ENCODE measurements at regions not wholly inside any gene's neighbourhood (a gene's known extent, or its start where the extent isn't known, plus 50 kb on each side); places are given as distances from the start of the nearest gene placed in this dataset.

DNA sequence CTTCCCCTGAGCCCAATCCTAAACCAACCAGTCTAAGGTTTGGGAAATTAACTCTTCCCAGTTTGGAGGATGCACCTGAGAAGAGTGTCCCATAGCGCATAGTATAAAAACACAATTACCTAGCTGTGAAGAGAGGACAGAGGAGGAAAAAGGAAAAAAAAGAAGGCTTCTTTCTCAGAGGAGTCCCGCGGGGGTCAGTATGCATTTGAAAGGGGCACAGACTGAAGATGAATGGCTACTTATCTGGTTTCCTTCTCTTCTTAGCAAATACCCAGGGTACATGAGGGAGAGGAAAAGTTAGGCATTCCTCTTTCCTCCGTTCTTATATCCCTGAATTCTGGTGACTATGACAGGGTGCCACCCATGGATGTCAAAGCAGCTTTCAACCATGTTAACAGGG lies 96.9 kb downstream of the TMEM47 start:
- Histone ChIP-seq H3K4me1 (replicated peaks) (no peaks in the 10 kb centered on the region), H3K4me3 (no peak overlapping the region), H3K36me3 (no peaks in the 10 kb centered on the region), H3K27ac (no peak overlapping the region), H3K9me3 (no peaks in the 10 kb centered on the region), H3K27me3 (replicated peaks; ENCODE audit: insufficient read depth) (no peaks in the 10 kb centered on the region)
- WGBS: 70% methylated on average over 4 of the region's 4 CpGs
- no peak for DNase-seq (ENCODE audit: low spot score)
- TF ChIP-seq, protein P1, sequence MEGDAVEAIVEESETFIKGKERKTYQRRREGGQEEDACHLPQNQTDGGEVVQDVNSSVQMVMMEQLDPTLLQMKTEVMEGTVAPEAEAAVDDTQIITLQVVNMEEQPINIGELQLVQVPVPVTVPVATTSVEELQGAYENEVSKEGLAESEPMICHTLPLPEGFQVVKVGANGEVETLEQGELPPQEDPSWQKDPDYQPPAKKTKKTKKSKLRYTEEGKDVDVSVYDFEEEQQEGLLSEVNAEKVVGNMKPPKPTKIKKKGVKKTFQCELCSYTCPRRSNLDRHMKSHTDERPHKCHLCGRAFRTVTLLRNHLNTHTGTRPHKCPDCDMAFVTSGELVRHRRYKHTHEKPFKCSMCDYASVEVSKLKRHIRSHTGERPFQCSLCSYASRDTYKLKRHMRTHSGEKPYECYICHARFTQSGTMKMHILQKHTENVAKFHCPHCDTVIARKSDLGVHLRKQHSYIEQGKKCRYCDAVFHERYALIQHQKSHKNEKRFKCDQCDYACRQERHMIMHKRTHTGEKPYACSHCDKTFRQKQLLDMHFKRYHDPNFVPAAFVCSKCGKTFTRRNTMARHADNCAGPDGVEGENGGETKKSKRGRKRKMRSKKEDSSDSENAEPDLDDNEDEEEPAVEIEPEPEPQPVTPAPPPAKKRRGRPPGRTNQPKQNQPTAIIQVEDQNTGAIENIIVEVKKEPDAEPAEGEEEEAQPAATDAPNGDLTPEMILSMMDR (IDR thresholded peaks at IDR 0.05): no peak
- TF ChIP-seq POLR2A (IDR thresholded peaks at IDR 0.05): no peak
- no peak for TF ChIP-seq POLR2AphosphoS5 (IDR thresholded peaks at IDR 0.05)
- intact Hi-C loops (cut with DNase I): no loop called here

DNA sequence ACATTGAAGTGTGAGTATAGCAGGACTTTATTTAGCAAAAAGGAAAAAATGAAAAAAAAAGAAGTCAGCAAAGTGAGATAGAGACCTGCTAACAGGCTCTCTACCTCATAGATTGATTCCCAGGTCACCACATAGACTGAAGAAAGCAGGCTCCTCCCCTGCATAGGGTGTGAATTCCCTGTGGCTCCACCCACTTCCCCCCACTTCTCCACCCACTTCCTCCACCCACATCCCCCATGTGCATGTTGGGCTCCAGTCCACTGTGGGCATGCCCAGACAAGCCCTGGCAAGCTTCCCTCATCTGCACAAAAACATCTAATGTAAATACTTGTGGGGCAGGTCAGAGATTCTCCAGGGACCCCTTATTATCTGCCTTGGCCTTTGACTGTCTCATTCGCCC lies 97.8 kb downstream of the TMEM47 start:
- H3K4me1 ChIP-seq (replicated peaks): no peaks in the 10 kb centered on the region
- 50% methylated on average over 1 of the region's 1 CpG for WGBS
- TF ChIP-seq POLR2A (IDR thresholded peaks at IDR 0.05) (no peak), POLR2AphosphoS5 (IDR thresholded peaks at IDR 0.05) (no peak)
- TF ChIP-seq, protein P1 (IDR thresholded peaks at IDR 0.05): no peak

DNA sequence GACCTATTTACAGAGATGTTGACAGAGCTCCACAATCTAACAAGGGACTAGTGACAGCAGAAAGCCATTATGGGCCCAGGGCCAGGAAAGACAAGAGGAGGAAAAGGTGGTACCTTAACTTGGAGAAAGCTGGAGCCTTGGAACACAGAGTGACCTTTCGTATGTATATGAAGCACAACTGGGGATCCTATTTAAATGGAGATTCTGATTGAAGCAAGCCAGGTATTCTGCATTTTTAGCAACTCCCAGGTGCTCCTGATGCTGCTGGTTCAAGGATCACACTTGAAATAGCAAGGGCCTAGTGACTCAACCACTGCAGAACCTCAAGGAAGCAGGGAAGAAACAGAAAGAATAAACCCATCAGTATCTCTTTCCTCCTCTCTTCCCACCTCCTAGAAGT lies 99.4 kb downstream of the TMEM47 start:
- intact Hi-C loops (cut with DNase I): no loop called here
- no peak for DNase-seq (ENCODE audit: low spot score)
- Histone ChIP-seq H3K27ac (no peak overlapping the region), H3K4me3 (no peak overlapping the region), H3K36me3 (no peaks in the 10 kb centered on the region), H3K9me3 (no peaks in the 10 kb centered on the region), H3K4me1 (replicated peaks) (no peaks in the 10 kb centered on the region), H3K27me3 (replicated peaks; ENCODE audit: insufficient read depth) (no peaks in the 10 kb centered on the region)
- WGBS: 100% methylated on average over 1 of the region's 1 CpG
- TF ChIP-seq, protein P1 (IDR thresholded peaks at IDR 0.05): no peak
- TF ChIP-seq POLR2AphosphoS5 (IDR thresholded peaks at IDR 0.05) (no peak), POLR2A (IDR thresholded peaks at IDR 0.05) (no peak)

More for the DNA sequence above, 97.8 kb downstream of the TMEM47 start:
- H3K4me3 ChIP-seq: no peak overlapping the region
- DNase-seq (ENCODE audit: low spot score): no peak
- H3K9me3 ChIP-seq: no peaks in the 10 kb centered on the region
- H3K27ac ChIP-seq: no peak overlapping the region
- H3K36me3 ChIP-seq: no peaks in the 10 kb centered on the region
- intact Hi-C loops (cut with DNase I): no loop called here
- no peaks in the 10 kb centered on the region for H3K27me3 ChIP-seq (replicated peaks; ENCODE audit: insufficient read depth)

DNA sequence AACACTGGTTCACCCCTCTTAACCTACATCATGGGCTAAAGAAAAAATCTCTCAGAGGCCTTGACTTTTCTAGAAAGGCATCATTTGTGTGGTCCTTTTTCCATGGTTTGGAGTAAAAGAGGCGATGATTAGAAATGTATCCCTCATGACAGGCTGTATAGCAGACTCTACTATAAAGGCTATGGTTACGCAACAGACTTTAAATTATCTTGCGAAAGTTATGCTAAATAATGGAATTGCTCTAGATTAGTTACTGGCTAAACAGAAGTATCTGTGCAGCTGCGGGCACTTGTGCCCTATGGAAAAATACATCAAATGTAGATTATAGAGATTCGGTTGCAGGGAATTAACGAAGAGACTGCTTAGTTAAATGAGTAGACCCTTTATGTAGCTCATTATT lies 101.6 kb downstream of the TMEM47 start:
- no peak overlapping the region for H3K27ac ChIP-seq
- H3K4me1 ChIP-seq (replicated peaks): no peaks in the 10 kb centered on the region
- TF ChIP-seq, protein P1 (IDR thresholded peaks at IDR 0.05): no peak
- TF ChIP-seq POLR2AphosphoS5 (IDR thresholded peaks at IDR 0.05) (no peak), POLR2A (IDR thresholded peaks at IDR 0.05) (no peak)
- no peak overlapping the region for H3K4me3 ChIP-seq
- no peaks in the 10 kb centered on the region for H3K36me3 ChIP-seq
- no peaks in the 10 kb centered on the region for H3K9me3 ChIP-seq
- no peak for DNase-seq (ENCODE audit: low spot score)
- WGBS: 92% methylated on average over 6 of the region's 6 CpGs
- intact Hi-C loops (cut with DNase I): no loop called here
- H3K27me3 ChIP-seq (replicated peaks; ENCODE audit: insufficient read depth): no peaks in the 10 kb centered on the region

DNA sequence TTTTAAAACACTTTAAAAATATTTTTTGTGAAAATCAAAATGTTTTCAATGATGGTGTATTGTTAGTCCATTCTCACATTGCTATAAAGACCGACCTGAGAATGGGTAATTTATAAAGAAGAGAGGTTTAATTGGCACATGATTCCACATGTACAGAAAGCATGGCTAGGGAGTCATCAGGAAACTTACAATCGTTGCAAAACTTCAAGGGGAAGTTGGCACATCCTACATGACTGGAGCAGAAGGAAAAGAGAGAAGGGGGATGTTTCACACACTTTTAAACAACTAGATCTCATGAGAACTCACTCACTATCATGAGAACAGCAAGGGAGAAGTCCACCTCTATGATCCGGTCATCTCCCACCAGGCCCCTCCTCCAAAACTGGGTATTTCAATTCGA lies 110.7 kb downstream of the TMEM47 start:
- Histone ChIP-seq H3K9me3 (no peaks in the 10 kb centered on the region), H3K27ac (no peak overlapping the region), H3K4me3 (no peak overlapping the region), H3K27me3 (replicated peaks; ENCODE audit: insufficient read depth) (no peaks in the 10 kb centered on the region), H3K36me3 (no peaks in the 10 kb centered on the region), H3K4me1 (replicated peaks) (no peaks in the 10 kb centered on the region)
- intact Hi-C loops (cut with DNase I): no loop called here
- 66% methylated on average over 4 of the region's 4 CpGs for WGBS
- no peak for DNase-seq (ENCODE audit: low spot score)
- TF ChIP-seq, protein P1 (IDR thresholded peaks at IDR 0.05): no peak
- TF ChIP-seq POLR2A (IDR thresholded peaks at IDR 0.05) (no peak), POLR2AphosphoS5 (IDR thresholded peaks at IDR 0.05) (no peak)

Data from prostate gland (tissue), 2 donors.